ENCODE measurements at regions not wholly inside any gene's neighbourhood (a gene's known extent, or its start where the extent isn't known, plus 50 kb on each side); places are given as distances from the start of the nearest gene placed in this dataset.

DNA sequence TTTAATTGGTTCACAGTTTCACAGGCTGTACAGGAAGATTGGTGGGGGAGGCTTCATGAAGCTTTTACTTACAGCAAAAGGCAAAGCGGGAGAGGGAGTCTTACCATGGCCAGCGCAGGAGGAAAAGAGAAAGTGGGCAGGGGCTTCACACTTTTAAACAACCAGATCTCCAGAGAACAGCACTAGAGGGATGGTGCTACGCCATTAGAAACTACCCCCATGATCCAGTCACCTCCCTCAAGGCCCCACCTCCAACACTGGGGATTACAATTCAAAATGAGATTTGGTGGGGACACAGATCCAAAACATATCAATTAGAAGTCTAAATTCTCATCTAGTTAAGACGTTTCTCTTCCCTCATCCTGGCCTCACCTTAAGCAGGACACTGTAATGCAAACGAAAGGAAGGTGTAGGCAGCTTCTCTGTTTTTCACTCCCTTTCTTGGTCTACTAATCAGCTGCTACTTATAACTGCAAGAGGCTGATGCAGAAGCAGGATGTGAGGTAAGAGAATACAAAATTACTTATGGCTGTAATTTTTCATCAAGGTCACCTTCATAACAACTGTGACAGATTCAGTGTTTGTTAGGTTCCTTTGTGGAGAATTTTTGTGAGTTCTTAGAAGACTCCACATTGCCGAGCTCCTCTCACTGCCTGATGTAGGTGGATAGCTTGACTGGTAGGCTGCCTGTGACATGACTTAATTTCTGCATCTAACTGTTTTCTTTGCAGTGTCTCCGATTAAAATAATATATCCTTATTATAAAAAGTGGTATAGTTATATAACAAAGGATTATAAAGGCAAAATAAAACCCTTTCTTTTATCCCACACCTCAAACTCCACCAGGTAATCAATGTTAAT lies 255.1 kb downstream of the IL15 start:
- TF ChIP-seq CTCF (conservative IDR thresholded peaks at IDR 0.05; ENCODE audit: low read depth, low read length), result no peak
- no peak for TF ChIP-seq EZH2 (IDR thresholded peaks at IDR 0.05; ENCODE audit: borderline replicate concordance, low read depth, low read length, poor library complexity, severe bottlenecking)
